HCT116 (cell line): ENCODE measurements at regions not wholly inside any gene's neighbourhood (a gene's known extent, or its start where the extent isn't known, plus 50 kb on each side); places are given as distances from the start of the nearest gene placed in this dataset.

Source experiments
- ATAC-seq: fragments of 200-7000 bp; cut with Tn5 transposase; 2 replicates; pipeline ENCODE4 v1.9.1; 2020; ENCODE audit warnings: mild to moderate bottlenecking, moderate library complexity
- BruUV-seq: library from RNA; stranded (reverse); fragments of 400-500 nt; replicated peaks from 2 replicates; lab custom pipeline; 2021; lab: Mats Ljungman, UMichigan
- CTCF ChIA-PET: fragments of 300-600 bp; sonication (Branson Sonifier 250); formaldehyde crosslinking; loops from one replicate; lab custom pipeline; 2021; ENCODE audit warnings: antibody characterized with exemption; lab: Charles Lee
- POLR2A ChIA-PET: fragments of 300-600, 350-600 bp; sonication (Branson Sonifier 250); formaldehyde crosslinking; loops from one replicate; lab custom pipeline; 2021; ENCODE audit warnings: antibody characterized with exemption; lab: Charles Lee
- RAD21 ChIA-PET, 2 experiments: fragments of 300-600 bp; sonication (Branson Sonifier 250); formaldehyde crosslinking; loops; one replicate each; lab custom pipeline; 2023; ENCODE audit warnings: low total read pairs in 2 of 2; ENCODE audit not compliant: uncharacterized antibody in 2 of 2, unreplicated experiment in 2 of 2, low non-redundant PET in 1 of 2; lab: Charles Lee
- DNase-seq: peaks from one replicate; pipeline ENCODE4 v3.0.0-alpha.2; 2010; ENCODE audit warnings: low read depth, low spot score
- H2AFZ ChIP-seq: fragments of 200-600 bp; shearing (Covaris generic), sonication (generic); 2 replicates; pipeline ENCODE4 v1.6.1; 2017; ENCODE audit warnings: low read depth, mixed run types, mixed read lengths, antibody characterized with exemption, low read length; ENCODE audit not compliant: poor library complexity, severe bottlenecking
- H3K27ac ChIP-seq: 2 replicates; pipeline ENCODE4 v1.5.1; 2012; ENCODE audit warnings: low read depth, low read length
- H3K27me3 ChIP-seq: fragments of 200-600 bp; sonication (generic); 2 replicates; pipeline ENCODE4 v1.6.1; 2016; ENCODE audit warnings: mixed run types, low read length, mixed read lengths; ENCODE audit not compliant: insufficient read depth
- H3K36me3 ChIP-seq, 2 experiments: fragments of 200-500 bp in 1 of 2; fragments of 200-600 bp in 1 of 2; sonication (Bioruptor generic) in 1 of 2; sonication (generic) in 1 of 2; 2 replicates each; pipeline versions ENCODE4 v1.5.1 to v1.6.1; 2014 to 2016; ENCODE audit warnings: low read length in 2 of 2, inconsistent platforms in 1 of 2, mixed read lengths in 1 of 2, mixed run types in 1 of 2; ENCODE audit not compliant: insufficient read depth in 2 of 2, control insufficient read depth in 1 of 2
- H3K4me1 ChIP-seq, 2 experiments: fragments of 200-600 bp in 1 of 2; sonication (generic) in 1 of 2; 2 replicates each; pipeline versions ENCODE4 v1.5.1 to v1.6.1; 2012 to 2017; ENCODE audit warnings: low read length in 2 of 2, inconsistent platforms in 1 of 2, mild to moderate bottlenecking in 1 of 2, mixed read lengths in 1 of 2, mixed run types in 1 of 2, moderate library complexity in 1 of 2; ENCODE audit not compliant: insufficient read depth in 2 of 2, control insufficient read depth in 1 of 2
- H3K4me2 ChIP-seq: fragments of 200-600 bp; sonication (generic); 2 replicates; pipeline ENCODE4 v1.6.1; 2017; ENCODE audit warnings: mixed run types, low read length, mixed read lengths
- H3K4me3 ChIP-seq, 2 experiments: fragments of 200-600 bp in 1 of 2; sonication (generic) in 1 of 2; replicated peaks in 1 of 2; 2 replicates each; pipeline ENCODE4 v1.5.1; 2011 to 2016; ENCODE audit warnings: low read length in 2 of 2, control low read depth in 1 of 2, low read depth in 1 of 2, mild to moderate bottlenecking in 1 of 2, mixed read lengths in 1 of 2, mixed run types in 1 of 2
- H3K79me2 ChIP-seq: fragments of 200-600 bp; sonication (generic); 2 replicates; pipeline ENCODE4 v1.6.1; 2017; ENCODE audit warnings: mild to moderate bottlenecking, mixed run types, low read length, moderate library complexity, mixed read lengths; ENCODE audit not compliant: insufficient read depth
- H3K9ac ChIP-seq: fragments of 200-600 bp; sonication (generic); 2 replicates; pipeline ENCODE4 v1.6.1; 2016; ENCODE audit warnings: low read length, mixed read lengths
- H3K9me2 ChIP-seq: fragments of 200-600 bp; sonication (generic), shearing (Covaris generic); 2 replicates; pipeline ENCODE4 v1.6.1; 2017; ENCODE audit warnings: mixed run types, mild to moderate bottlenecking, moderate library complexity; ENCODE audit not compliant: insufficient read depth
- H3K9me3 ChIP-seq, 2 experiments: fragments of 200-500 bp in 1 of 2; fragments of 200-600 bp in 1 of 2; sonication (Bioruptor generic) in 1 of 2; sonication (generic) in 1 of 2; 2 replicates each; pipeline ENCODE4 v1.6.1; 2014 to 2017; ENCODE audit warnings: low read length in 2 of 2, mixed read lengths in 2 of 2, inconsistent platforms in 1 of 2, low read depth in 1 of 2, mild to moderate bottlenecking in 1 of 2, mixed run types in 1 of 2, moderate library complexity in 1 of 2; ENCODE audit not compliant: control insufficient read depth in 1 of 2, insufficient read depth in 1 of 2
- H4K20me1 ChIP-seq: fragments of 200-600 bp; sonication (generic), shearing (Covaris generic); 2 replicates; pipeline ENCODE4 v1.6.1; 2017; ENCODE audit warnings: mixed run types, mild to moderate bottlenecking, moderate library complexity; ENCODE audit not compliant: insufficient read depth
- CEBPB ChIP-seq: IDR thresholded peaks from 2 replicates; pipeline ENCODE4 v1.6.1; 2012; ENCODE audit warnings: low read depth
- EGR1 ChIP-seq: IDR thresholded peaks from 2 replicates; pipeline ENCODE4 v1.6.1; 2012; ENCODE audit warnings: low read depth
- EZH2phosphoT487 ChIP-seq: fragments of 200-600 bp; IDR thresholded peaks from 2 replicates; pipeline ENCODE4 v1.6.1; 2018; ENCODE audit warnings: antibody characterized with exemption, borderline replicate concordance
- FOSL1 ChIP-seq: IDR thresholded peaks from 2 replicates; pipeline ENCODE4 v1.6.1; 2012; ENCODE audit warnings: low read depth
- POLR2A ChIP-seq: IDR thresholded peaks from 2 replicates; pipeline ENCODE4 v1.7.0; 2011; ENCODE audit warnings: borderline replicate concordance; ENCODE audit not compliant: insufficient read depth, insufficient read length; ENCODE audit errors: extremely low read depth
- POLR2AphosphoS5 ChIP-seq: IDR thresholded peaks from 2 replicates; pipeline ENCODE4 v1.6.1; 2011; ENCODE audit warnings: mild to moderate bottlenecking, low read depth, low read length, moderate library complexity
- SIN3A ChIP-seq: IDR thresholded peaks from 2 replicates; pipeline ENCODE4 v1.6.1; 2012; ENCODE audit warnings: low read depth
- SP1 ChIP-seq: IDR thresholded peaks from 2 replicates; pipeline ENCODE4 v1.6.1; 2012; ENCODE audit warnings: low read depth
- TCF7L2 ChIP-seq: IDR thresholded peaks from 2 replicates; pipeline ENCODE4 v1.7.0; 2011; ENCODE audit warnings: borderline replicate concordance, inconsistent platforms; ENCODE audit not compliant: insufficient read depth, insufficient read length; ENCODE audit errors: extremely low read depth
- YY1 ChIP-seq: IDR thresholded peaks from 2 replicates; pipeline ENCODE4 v1.6.1; 2011; ENCODE audit warnings: low read length, low read depth, moderate library complexity, mild to moderate bottlenecking; ENCODE audit not compliant: insufficient replicate concordance; ENCODE audit errors: extremely low read depth
- ZFX ChIP-seq: fragments of 450-650 bp; IDR thresholded peaks from 2 replicates; pipeline ENCODE4 v1.6.1; 2017
- ZNF274 ChIP-seq: fragments of 200-500 bp; sonication (Bioruptor generic); IDR thresholded peaks from 2 replicates; pipeline ENCODE4 v1.6.1; 2014; ENCODE audit warnings: mild to moderate bottlenecking, low read depth, low read length, inconsistent platforms
- intact Hi-C: fragments of 100-400 bp; cut with micrococcal nuclease; formaldehyde crosslinking; loops from 2 replicates; pipeline ENCODE4 v1.10.0; 2022
- TF ChIP-seq, protein P1 (sequence below): IDR thresholded peaks from 2 replicates; pipeline ENCODE4 v1.6.1; 2012
- TF ChIP-seq, protein P2 (sequence below): IDR thresholded peaks from 2 replicates; pipeline ENCODE4 v1.6.1; 2011; ENCODE audit warnings: mild to moderate bottlenecking, low read length, moderate library complexity; ENCODE audit not compliant: insufficient replicate concordance; ENCODE audit errors: extremely low read depth
- TF ChIP-seq, protein P3 (sequence below), 3 experiments: fragments of 200-600 bp in 1 of 3; sonication (generic) in 1 of 3; IDR thresholded peaks in 2 of 3; conservative IDR thresholded peaks in 1 of 3; 2 replicates each; pipeline ENCODE4 v1.5.1; 2012 to 2017; ENCODE audit warnings: low read depth in 2 of 3, low read length in 2 of 3, antibody characterized with exemption in 1 of 3, borderline replicate concordance in 1 of 3, control low read depth in 1 of 3, mild to moderate bottlenecking in 1 of 3, mixed read lengths in 1 of 3, mixed run types in 1 of 3, moderate library complexity in 1 of 3; ENCODE audit not compliant: insufficient read depth in 1 of 3

DNA sequence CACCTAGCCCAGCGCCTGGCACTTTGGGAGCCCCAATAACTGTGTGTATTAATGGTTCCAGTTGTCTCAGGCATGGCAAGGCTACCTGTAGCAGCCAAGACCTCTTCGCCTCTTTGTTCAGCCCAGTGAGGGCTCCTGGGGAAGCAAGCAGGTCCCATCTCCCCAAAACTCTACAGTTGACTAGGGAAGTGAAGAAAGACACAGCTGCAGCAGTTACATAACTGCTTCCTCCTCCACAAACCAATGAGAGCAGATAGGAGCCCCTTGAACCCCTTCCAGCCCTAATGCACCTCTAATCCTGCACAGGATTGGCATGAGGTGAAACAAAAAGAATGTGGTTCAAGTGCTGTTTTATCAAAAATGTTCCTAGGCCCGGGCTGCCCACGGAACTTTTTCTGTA is 100.5 kb downstream of the SYF2 start:
- POLR2A ChIA-PET, result no interaction called here

DNA sequence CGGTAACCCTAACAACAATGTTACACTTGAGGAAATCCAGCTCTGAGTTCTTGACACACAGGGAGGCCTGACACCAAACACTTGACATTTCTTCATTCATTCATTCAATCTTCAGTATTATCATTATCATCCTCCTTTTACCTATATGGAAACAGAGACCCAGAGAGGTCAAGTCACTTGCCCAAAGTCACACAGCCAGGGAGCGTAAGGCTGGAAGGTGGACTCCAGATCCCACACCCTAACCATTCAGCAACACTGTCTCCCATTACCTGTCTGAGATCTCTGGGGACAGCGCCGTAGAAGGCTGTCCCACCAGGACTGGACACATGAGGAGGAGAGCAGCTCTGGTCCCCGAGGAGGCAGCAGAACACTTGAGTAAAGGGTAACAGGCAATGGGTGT is 101.4 kb downstream of the SYF2 start:
- ATAC-seq (no peak), DNase-seq (no peak)
- Histone ChIP-seq H3K9me3 (no peaks in the 10 kb centered on the region), H3K4me2 (no peak overlapping the region), H2AFZ (no peak overlapping the region), H3K4me3 (no peak overlapping the region), H4K20me1 (no peaks in the 10 kb centered on the region), H3K4me1 (no peaks in the 10 kb centered on the region), H3K27me3 (no peaks in the 10 kb centered on the region), H3K9me2 (no peaks in the 10 kb centered on the region), H3K79me2 (no peaks in the 10 kb centered on the region), H3K9ac (no peak overlapping the region), H3K27ac (no peak overlapping the region), H3K36me3 (no peaks in the 10 kb centered on the region)
- intact Hi-C loops, result no loop called here
- ChIA-PET POLR2A (no interaction called here), RAD21 (no interaction called here), CTCF (no interaction called here)
- no TSS peak for BruUV-seq
- TF ChIP-seq SP1 (no peak), POLR2A (no peak), ZFX (no peak), CEBPB (no peak), SIN3A (no peak), FOSL1 (no peak), ZNF274 (no peak), EZH2phosphoT487 (no peak)
- TF ChIP-seq, protein P1, sequence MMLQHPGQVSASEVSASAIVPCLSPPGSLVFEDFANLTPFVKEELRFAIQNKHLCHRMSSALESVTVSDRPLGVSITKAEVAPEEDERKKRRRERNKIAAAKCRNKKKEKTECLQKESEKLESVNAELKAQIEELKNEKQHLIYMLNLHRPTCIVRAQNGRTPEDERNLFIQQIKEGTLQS, result no peak
- TF ChIP-seq, protein P2, sequence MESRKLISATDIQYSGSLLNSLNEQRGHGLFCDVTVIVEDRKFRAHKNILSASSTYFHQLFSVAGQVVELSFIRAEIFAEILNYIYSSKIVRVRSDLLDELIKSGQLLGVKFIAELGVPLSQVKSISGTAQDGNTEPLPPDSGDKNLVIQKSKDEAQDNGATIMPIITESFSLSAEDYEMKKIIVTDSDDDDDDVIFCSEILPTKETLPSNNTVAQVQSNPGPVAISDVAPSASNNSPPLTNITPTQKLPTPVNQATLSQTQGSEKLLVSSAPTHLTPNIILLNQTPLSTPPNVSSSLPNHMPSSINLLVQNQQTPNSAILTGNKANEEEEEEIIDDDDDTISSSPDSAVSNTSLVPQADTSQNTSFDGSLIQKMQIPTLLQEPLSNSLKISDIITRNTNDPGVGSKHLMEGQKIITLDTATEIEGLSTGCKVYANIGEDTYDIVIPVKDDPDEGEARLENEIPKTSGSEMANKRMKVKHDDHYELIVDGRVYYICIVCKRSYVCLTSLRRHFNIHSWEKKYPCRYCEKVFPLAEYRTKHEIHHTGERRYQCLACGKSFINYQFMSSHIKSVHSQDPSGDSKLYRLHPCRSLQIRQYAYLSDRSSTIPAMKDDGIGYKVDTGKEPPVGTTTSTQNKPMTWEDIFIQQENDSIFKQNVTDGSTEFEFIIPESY, result no peak

More for the DNA sequence above, 100.5 kb downstream of the SYF2 start:
- Histone ChIP-seq H3K9me2 (no peaks in the 10 kb centered on the region), H2AFZ (no peak overlapping the region), H4K20me1 (no peaks in the 10 kb centered on the region), H3K79me2 (no peaks in the 10 kb centered on the region), H3K4me1 (no peaks in the 10 kb centered on the region), H3K27me3 (no peaks in the 10 kb centered on the region), H3K9me3 (no peaks in the 10 kb centered on the region), H3K27ac (no peak overlapping the region), H3K36me3 (no peaks in the 10 kb centered on the region), H3K4me2 (no peak overlapping the region), H3K9ac (no peak overlapping the region), H3K4me3 (no peak overlapping the region)
- no peak for DNase-seq
- intact Hi-C loops, result no loop called here
- CTCF ChIA-PET, result no interaction called here
- ATAC-seq, result no peak
- RAD21 ChIA-PET, result no interaction called here
- no TSS peak for BruUV-seq
- TF ChIP-seq, protein P3, sequence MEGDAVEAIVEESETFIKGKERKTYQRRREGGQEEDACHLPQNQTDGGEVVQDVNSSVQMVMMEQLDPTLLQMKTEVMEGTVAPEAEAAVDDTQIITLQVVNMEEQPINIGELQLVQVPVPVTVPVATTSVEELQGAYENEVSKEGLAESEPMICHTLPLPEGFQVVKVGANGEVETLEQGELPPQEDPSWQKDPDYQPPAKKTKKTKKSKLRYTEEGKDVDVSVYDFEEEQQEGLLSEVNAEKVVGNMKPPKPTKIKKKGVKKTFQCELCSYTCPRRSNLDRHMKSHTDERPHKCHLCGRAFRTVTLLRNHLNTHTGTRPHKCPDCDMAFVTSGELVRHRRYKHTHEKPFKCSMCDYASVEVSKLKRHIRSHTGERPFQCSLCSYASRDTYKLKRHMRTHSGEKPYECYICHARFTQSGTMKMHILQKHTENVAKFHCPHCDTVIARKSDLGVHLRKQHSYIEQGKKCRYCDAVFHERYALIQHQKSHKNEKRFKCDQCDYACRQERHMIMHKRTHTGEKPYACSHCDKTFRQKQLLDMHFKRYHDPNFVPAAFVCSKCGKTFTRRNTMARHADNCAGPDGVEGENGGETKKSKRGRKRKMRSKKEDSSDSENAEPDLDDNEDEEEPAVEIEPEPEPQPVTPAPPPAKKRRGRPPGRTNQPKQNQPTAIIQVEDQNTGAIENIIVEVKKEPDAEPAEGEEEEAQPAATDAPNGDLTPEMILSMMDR (IDR thresholded peaks at IDR 0.05 in 2 of 3, conservative IDR thresholded peaks at IDR 0.05 in 1 of 3; ENCODE audit: borderline replicate concordance in 1 of 3, insufficient read depth in 1 of 3, low read depth in 2 of 3, low read length in 2 of 3), result no peak
- TF ChIP-seq YY1, result no peak
- no peak for TF ChIP-seq POLR2AphosphoS5
- TF ChIP-seq EGR1, result no peak
- no peak for TF ChIP-seq TCF7L2
- TF ChIP-seq, protein P1, result no peak
- TF ChIP-seq SP1, result no peak
